ENCODE measurements at regions not wholly inside any gene's neighbourhood (a gene's known extent, or its start where the extent isn't known, plus 50 kb on each side); places are given as distances from the start of the nearest gene placed in this dataset.

- H3K36me3 ChIP-seq, result no peaks in the 10 kb centered on the region
- H3K27me3 ChIP-seq, result no peaks in the 10 kb centered on the region
- H3K27ac ChIP-seq, result no peak overlapping the region
- H3K9me3 ChIP-seq, result no peaks in the 10 kb centered on the region
- H3K4me1 ChIP-seq, result no peaks in the 10 kb centered on the region
- H3K4me3 ChIP-seq, result no peak overlapping the region
- no peak for DNase-seq (ENCODE audit: low spot score in 2 of 2)
- intact Hi-C loops (cut with DNase I; ENCODE audit: low total_unique reads), result no loop called here
- TF ChIP-seq POLR2AphosphoS5 (IDR thresholded peaks at IDR 0.05) (no peak), POLR2A (IDR thresholded peaks at IDR 0.05) (no peak), CTCF (IDR thresholded peaks at IDR 0.05) (no peak)
Measured at GRCh38 chr13:46963904-46964303, 67.1 kb upstream of the HTR2A start.

GRCh38 chr13:46962281-46962941 lies 65.6 kb upstream of the HTR2A start:
- no peak for DNase-seq (ENCODE audit: low spot score in 2 of 2)
- Histone ChIP-seq H3K27me3 (no peaks in the 10 kb centered on the region), H3K27ac (no peak overlapping the region), H3K36me3 (no peaks in the 10 kb centered on the region), H3K9me3 (no peaks in the 10 kb centered on the region), H3K4me3 (no peak overlapping the region), H3K4me1 (no peaks in the 10 kb centered on the region)
- intact Hi-C loops (cut with DNase I; ENCODE audit: low total_unique reads), result no loop called here
- no peak for TF ChIP-seq CTCF (IDR thresholded peaks at IDR 0.05)
- no peak for TF ChIP-seq POLR2AphosphoS5 (IDR thresholded peaks at IDR 0.05)
- no peak for TF ChIP-seq POLR2A (IDR thresholded peaks at IDR 0.05)

- no peak for TF ChIP-seq POLR2A (IDR thresholded peaks at IDR 0.05)
- TF ChIP-seq CTCF (IDR thresholded peaks at IDR 0.05), result no peak
- TF ChIP-seq POLR2AphosphoS5 (IDR thresholded peaks at IDR 0.05), result no peak
- intact Hi-C loops (cut with DNase I; ENCODE audit: low total_unique reads), result no loop called here
- no peak for DNase-seq (ENCODE audit: low spot score in 2 of 2)
- no peaks in the 10 kb centered on the region for H3K4me1 ChIP-seq
- no peak overlapping the region for H3K27ac ChIP-seq
- no peaks in the 10 kb centered on the region for H3K36me3 ChIP-seq
- H3K4me3 ChIP-seq, result no peak overlapping the region
- H3K9me3 ChIP-seq, result no peaks in the 10 kb centered on the region
- no peaks in the 10 kb centered on the region for H3K27me3 ChIP-seq
Measured at GRCh38 chr13:46961719-46962118, 64.9 kb upstream of the HTR2A start.

- intact Hi-C loops (cut with DNase I; ENCODE audit: low total_unique reads), result no loop called here
- no peak overlapping the region for H3K4me3 ChIP-seq
- H3K36me3 ChIP-seq, result no peaks in the 10 kb centered on the region
- no peaks in the 10 kb centered on the region for H3K4me1 ChIP-seq
- H3K27me3 ChIP-seq, result no peaks in the 10 kb centered on the region
- TF ChIP-seq CTCF (IDR thresholded peaks at IDR 0.05) (no peak), POLR2AphosphoS5 (IDR thresholded peaks at IDR 0.05) (no peak), POLR2A (IDR thresholded peaks at IDR 0.05) (no peak)
- DNase-seq (ENCODE audit: low spot score in 2 of 2), result no peak
- H3K9me3 ChIP-seq, result no peaks in the 10 kb centered on the region
- no peak overlapping the region for H3K27ac ChIP-seq
Measured at GRCh38 chr13:46953941-46954340, 57.1 kb upstream of the HTR2A start.

GRCh38 chr13:46953331-46953730 lies 56.5 kb upstream of the HTR2A start:
- TF ChIP-seq POLR2A (IDR thresholded peaks at IDR 0.05) (no peak), POLR2AphosphoS5 (IDR thresholded peaks at IDR 0.05) (no peak), CTCF (IDR thresholded peaks at IDR 0.05) (no peak)
- no peak for DNase-seq (ENCODE audit: low spot score in 2 of 2)
- intact Hi-C loops (cut with DNase I; ENCODE audit: low total_unique reads), result no loop called here
- no peaks in the 10 kb centered on the region for H3K36me3 ChIP-seq
- no peak overlapping the region for H3K4me3 ChIP-seq
- no peaks in the 10 kb centered on the region for H3K4me1 ChIP-seq
- no peaks in the 10 kb centered on the region for H3K9me3 ChIP-seq
- no peak overlapping the region for H3K27ac ChIP-seq
- H3K27me3 ChIP-seq, result no peaks in the 10 kb centered on the region
